GM23338 (cell line): ENCODE measurements at regions not wholly inside any gene's neighbourhood (a gene's known extent, or its start where the extent isn't known, plus 50 kb on each side); places are given as distances from the start of the nearest gene placed in this dataset.

Source experiments
- ATAC-seq: fragments of 200-7000 bp; cut with Tn5 transposase; 3 replicates; pipeline ENCODE4 v1.9.1; 2020
- DNase-seq: peaks from one replicate; pipeline ENCODE4 v3.0.0-alpha.2; 2015; ENCODE audit warnings: low spot score
- H2AFZ ChIP-seq: fragments of 200-600 bp; sonication (generic); 2 replicates; pipeline ENCODE4 v1.8.0; 2016; ENCODE audit warnings: antibody characterized with exemption, mild to moderate bottlenecking, moderate library complexity
- H3F3A ChIP-seq: fragments of 200-600 bp; sonication (generic); replicated peaks from 2 replicates; pipeline ENCODE4 v1.8.0; 2017; ENCODE audit warnings: antibody characterized with exemption, mixed run types, low read depth
- H3K27ac ChIP-seq: fragments of 200-600 bp; sonication (generic); 2 replicates; pipeline ENCODE4 v1.6.1; 2016; ENCODE audit warnings: low read depth
- H3K27me3 ChIP-seq: fragments of 200-600 bp; sonication (generic); 2 replicates; pipeline ENCODE4 v1.8.0; 2016; ENCODE audit warnings: mild to moderate bottlenecking, mixed run types, moderate library complexity; ENCODE audit not compliant: insufficient read depth
- H3K36me3 ChIP-seq: fragments of 200-600 bp; sonication (generic); 2 replicates; pipeline ENCODE4 v1.8.0; 2016; ENCODE audit warnings: mild to moderate bottlenecking; ENCODE audit not compliant: insufficient read depth
- H3K4me1 ChIP-seq: fragments of 200-600 bp; sonication (generic); 2 replicates; pipeline ENCODE4 v1.8.0; 2016; ENCODE audit warnings: mild to moderate bottlenecking, moderate library complexity; ENCODE audit not compliant: insufficient read depth
- H3K4me2 ChIP-seq: fragments of 200-600 bp; sonication (generic); 2 replicates; pipeline ENCODE4 v1.7.1; 2017; ENCODE audit warnings: mixed run types
- H3K4me3 ChIP-seq: fragments of 200-600 bp; sonication (generic); 2 replicates; pipeline ENCODE4 v1.6.1; 2016; ENCODE audit warnings: mixed run types
- H3K79me2 ChIP-seq: fragments of 200-600 bp; sonication (generic); replicated peaks from 2 replicates; pipeline ENCODE4 v1.8.0; 2017; ENCODE audit warnings: mild to moderate bottlenecking; ENCODE audit not compliant: insufficient read depth
- H3K9me2 ChIP-seq: fragments of 200-600 bp; sonication (generic); 2 replicates; pipeline ENCODE4 v1.8.0; 2017; ENCODE audit not compliant: insufficient read depth
- H4K20me1 ChIP-seq: fragments of 200-600 bp; sonication (generic); replicated peaks from 2 replicates; pipeline ENCODE4 v1.8.0; 2017; ENCODE audit warnings: mild to moderate bottlenecking; ENCODE audit not compliant: insufficient read depth
- H3K27ac Mint-ChIP-seq: 2 replicates; pipeline ENCODE4 v1.8.0; 2020; ENCODE audit warnings: inconsistent platforms, mild to moderate bottlenecking, moderate library complexity, mixed read lengths
- H3K27me3 Mint-ChIP-seq: 3 replicates; pipeline ENCODE4 v1.8.0; 2022; ENCODE audit warnings: low read depth, mild to moderate bottlenecking, moderate library complexity, mixed read lengths, inconsistent platforms; ENCODE audit not compliant: insufficient read depth, poor library complexity
- H3K36me3 Mint-ChIP-seq: 3 replicates; pipeline ENCODE4 v1.8.0; 2021; ENCODE audit warnings: low read depth, mild to moderate bottlenecking, inconsistent platforms, moderate library complexity, mixed read lengths
- H3K4me1 Mint-ChIP-seq: 3 replicates; pipeline ENCODE4 v1.8.0; 2020; ENCODE audit warnings: mild to moderate bottlenecking, inconsistent platforms, mixed read lengths
- H3K4me3 Mint-ChIP-seq: 3 replicates; pipeline ENCODE4 v1.8.0; 2021; ENCODE audit warnings: moderate library complexity, mild to moderate bottlenecking, inconsistent platforms, mixed read lengths
- H3K9me3 Mint-ChIP-seq: 3 replicates; pipeline ENCODE4 v1.8.0; 2020; ENCODE audit warnings: moderate library complexity, mild to moderate bottlenecking, inconsistent platforms, mixed read lengths
- CREB1 ChIP-seq: fragments of 250-450 bp; sonication (Bioruptor Pico); IDR thresholded peaks from 2 replicates; pipeline ENCODE4 v1.5.0; 2020; ENCODE audit warnings: low read depth, mild to moderate bottlenecking, moderate library complexity
- CTCF ChIP-seq, 2 experiments: fragments of 200-600 bp in 1 of 2; sonication (generic) in 1 of 2; conservative IDR thresholded peaks; 2 replicates each; pipeline versions ENCODE4 v1.5.1 to v1.6.1; 2016 to 2017; ENCODE audit warnings: antibody characterized with exemption in 2 of 2, low read depth in 2 of 2, mild to moderate bottlenecking in 2 of 2, moderate library complexity in 1 of 2
- EZH2 ChIP-seq: fragments of 200-600 bp; sonication (generic); IDR thresholded peaks from one replicate; pipeline ENCODE4 v1.8.0; 2017; ENCODE audit warnings: antibody characterized with exemption, mild to moderate bottlenecking, low read depth; ENCODE audit not compliant: unreplicated experiment
- EZH2phosphoT487 ChIP-seq: fragments of 200-600 bp; sonication (generic); IDR thresholded peaks from one replicate; pipeline ENCODE4 v1.8.1; 2018; ENCODE audit warnings: antibody characterized with exemption; ENCODE audit not compliant: unreplicated experiment
- JUNB ChIP-seq: IDR thresholded peaks from one replicate; pipeline ENCODE4 v1.6.1; 2016; ENCODE audit warnings: antibody characterized with exemption; ENCODE audit not compliant: unreplicated experiment
- NANOG ChIP-seq: IDR thresholded peaks from 2 replicates; pipeline ENCODE4 v1.6.1; 2016; ENCODE audit warnings: antibody characterized with exemption, borderline replicate concordance
- POLR2AphosphoS5 ChIP-seq: IDR thresholded peaks from 2 replicates; pipeline ENCODE4 v1.6.1; 2016; ENCODE audit warnings: antibody characterized with exemption, low read depth
- STAT1 ChIP-seq: IDR thresholded peaks from one replicate; pipeline ENCODE4 v1.6.1; 2016; ENCODE audit warnings: antibody characterized with exemption; ENCODE audit not compliant: unreplicated experiment
- ZNF114 ChIP-seq: fragments of 250-450 bp; sonication (Bioruptor Pico); IDR thresholded peaks from 2 replicates; pipeline ENCODE4 v1.5.0; 2020; ENCODE audit warnings: mild to moderate bottlenecking, moderate library complexity
- ZNF331 ChIP-seq: fragments of 250-450 bp; sonication (Bioruptor Pico); IDR thresholded peaks from 2 replicates; pipeline ENCODE4 v1.5.0; 2020; ENCODE audit warnings: low read depth, mild to moderate bottlenecking, moderate library complexity
- TF ChIP-seq, protein P1 (sequence below): fragments of 250-450 bp; sonication (Bioruptor Pico); IDR thresholded peaks from 2 replicates; pipeline ENCODE4 v1.5.0; 2020; ENCODE audit warnings: mild to moderate bottlenecking, moderate library complexity
- TF ChIP-seq, protein P2 (sequence below): IDR thresholded peaks from one replicate; pipeline ENCODE4 v1.6.1; 2018; ENCODE audit warnings: antibody characterized with exemption; ENCODE audit not compliant: unreplicated experiment
- TF ChIP-seq, protein P3 (sequence below): IDR thresholded peaks from 2 replicates; pipeline ENCODE4 v1.6.1; 2016; ENCODE audit warnings: antibody characterized with exemption

DNA sequence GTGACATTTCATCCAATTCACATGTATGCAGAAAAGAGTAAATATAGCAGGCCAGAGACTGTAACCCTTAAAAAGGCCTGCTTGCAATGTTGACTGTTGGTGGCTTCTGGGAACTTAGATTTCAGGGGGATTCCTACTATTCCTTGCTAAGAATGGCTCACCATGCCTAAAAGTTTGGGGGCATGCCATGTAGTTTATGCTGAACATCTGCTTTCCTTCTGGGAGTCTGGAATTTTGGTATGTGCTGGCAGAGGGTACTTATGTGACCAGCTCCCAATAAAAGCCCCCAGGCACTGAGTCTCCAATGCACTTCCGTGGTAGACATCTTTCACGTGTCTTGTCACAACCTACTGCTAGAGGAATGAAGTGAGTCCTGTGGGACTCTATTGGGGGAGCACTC lies 88.4 kb upstream of the PCDH8 start:
- no peaks in the 10 kb centered on the region for H3F3A ChIP-seq

More for the DNA sequence above, 88.4 kb upstream of the PCDH8 start:
- no peak overlapping the region for H3K27ac Mint-ChIP-seq
- H3K4me3 Mint-ChIP-seq, result no peak overlapping the region
- Histone ChIP-seq H3K4me1 (peaks cover 14% of the 10 kb centered on the region), H3K4me2 (no peak overlapping the region), H4K20me1 (no peaks in the 10 kb centered on the region), H3K79me2 (no peaks in the 10 kb centered on the region), H3K4me3 (no peak overlapping the region), H3K36me3 (no peaks in the 10 kb centered on the region), H3K9me2 (peaks cover 19% of the 10 kb centered on the region), H2AFZ (no peak overlapping the region), H3K27ac (no peak overlapping the region), H3K27me3 (no peaks in the 10 kb centered on the region)
- ATAC-seq (no peak), DNase-seq (no peak)
- TF ChIP-seq NANOG (no peak), ZNF331 (CRISPR knock-in tag) (no peak), STAT1 (no peak), EZH2 (no peak), CTCF (conservative IDR thresholded peaks at IDR 0.05; ENCODE audit: low read depth in 2 of 2) (no peak), POLR2AphosphoS5 (no peak), CREB1 (CRISPR knock-in tag) (no peak), JUNB (no peak), EZH2phosphoT487 (no peak), ZNF114 (no peak)
- TF ChIP-seq, protein P1, sequence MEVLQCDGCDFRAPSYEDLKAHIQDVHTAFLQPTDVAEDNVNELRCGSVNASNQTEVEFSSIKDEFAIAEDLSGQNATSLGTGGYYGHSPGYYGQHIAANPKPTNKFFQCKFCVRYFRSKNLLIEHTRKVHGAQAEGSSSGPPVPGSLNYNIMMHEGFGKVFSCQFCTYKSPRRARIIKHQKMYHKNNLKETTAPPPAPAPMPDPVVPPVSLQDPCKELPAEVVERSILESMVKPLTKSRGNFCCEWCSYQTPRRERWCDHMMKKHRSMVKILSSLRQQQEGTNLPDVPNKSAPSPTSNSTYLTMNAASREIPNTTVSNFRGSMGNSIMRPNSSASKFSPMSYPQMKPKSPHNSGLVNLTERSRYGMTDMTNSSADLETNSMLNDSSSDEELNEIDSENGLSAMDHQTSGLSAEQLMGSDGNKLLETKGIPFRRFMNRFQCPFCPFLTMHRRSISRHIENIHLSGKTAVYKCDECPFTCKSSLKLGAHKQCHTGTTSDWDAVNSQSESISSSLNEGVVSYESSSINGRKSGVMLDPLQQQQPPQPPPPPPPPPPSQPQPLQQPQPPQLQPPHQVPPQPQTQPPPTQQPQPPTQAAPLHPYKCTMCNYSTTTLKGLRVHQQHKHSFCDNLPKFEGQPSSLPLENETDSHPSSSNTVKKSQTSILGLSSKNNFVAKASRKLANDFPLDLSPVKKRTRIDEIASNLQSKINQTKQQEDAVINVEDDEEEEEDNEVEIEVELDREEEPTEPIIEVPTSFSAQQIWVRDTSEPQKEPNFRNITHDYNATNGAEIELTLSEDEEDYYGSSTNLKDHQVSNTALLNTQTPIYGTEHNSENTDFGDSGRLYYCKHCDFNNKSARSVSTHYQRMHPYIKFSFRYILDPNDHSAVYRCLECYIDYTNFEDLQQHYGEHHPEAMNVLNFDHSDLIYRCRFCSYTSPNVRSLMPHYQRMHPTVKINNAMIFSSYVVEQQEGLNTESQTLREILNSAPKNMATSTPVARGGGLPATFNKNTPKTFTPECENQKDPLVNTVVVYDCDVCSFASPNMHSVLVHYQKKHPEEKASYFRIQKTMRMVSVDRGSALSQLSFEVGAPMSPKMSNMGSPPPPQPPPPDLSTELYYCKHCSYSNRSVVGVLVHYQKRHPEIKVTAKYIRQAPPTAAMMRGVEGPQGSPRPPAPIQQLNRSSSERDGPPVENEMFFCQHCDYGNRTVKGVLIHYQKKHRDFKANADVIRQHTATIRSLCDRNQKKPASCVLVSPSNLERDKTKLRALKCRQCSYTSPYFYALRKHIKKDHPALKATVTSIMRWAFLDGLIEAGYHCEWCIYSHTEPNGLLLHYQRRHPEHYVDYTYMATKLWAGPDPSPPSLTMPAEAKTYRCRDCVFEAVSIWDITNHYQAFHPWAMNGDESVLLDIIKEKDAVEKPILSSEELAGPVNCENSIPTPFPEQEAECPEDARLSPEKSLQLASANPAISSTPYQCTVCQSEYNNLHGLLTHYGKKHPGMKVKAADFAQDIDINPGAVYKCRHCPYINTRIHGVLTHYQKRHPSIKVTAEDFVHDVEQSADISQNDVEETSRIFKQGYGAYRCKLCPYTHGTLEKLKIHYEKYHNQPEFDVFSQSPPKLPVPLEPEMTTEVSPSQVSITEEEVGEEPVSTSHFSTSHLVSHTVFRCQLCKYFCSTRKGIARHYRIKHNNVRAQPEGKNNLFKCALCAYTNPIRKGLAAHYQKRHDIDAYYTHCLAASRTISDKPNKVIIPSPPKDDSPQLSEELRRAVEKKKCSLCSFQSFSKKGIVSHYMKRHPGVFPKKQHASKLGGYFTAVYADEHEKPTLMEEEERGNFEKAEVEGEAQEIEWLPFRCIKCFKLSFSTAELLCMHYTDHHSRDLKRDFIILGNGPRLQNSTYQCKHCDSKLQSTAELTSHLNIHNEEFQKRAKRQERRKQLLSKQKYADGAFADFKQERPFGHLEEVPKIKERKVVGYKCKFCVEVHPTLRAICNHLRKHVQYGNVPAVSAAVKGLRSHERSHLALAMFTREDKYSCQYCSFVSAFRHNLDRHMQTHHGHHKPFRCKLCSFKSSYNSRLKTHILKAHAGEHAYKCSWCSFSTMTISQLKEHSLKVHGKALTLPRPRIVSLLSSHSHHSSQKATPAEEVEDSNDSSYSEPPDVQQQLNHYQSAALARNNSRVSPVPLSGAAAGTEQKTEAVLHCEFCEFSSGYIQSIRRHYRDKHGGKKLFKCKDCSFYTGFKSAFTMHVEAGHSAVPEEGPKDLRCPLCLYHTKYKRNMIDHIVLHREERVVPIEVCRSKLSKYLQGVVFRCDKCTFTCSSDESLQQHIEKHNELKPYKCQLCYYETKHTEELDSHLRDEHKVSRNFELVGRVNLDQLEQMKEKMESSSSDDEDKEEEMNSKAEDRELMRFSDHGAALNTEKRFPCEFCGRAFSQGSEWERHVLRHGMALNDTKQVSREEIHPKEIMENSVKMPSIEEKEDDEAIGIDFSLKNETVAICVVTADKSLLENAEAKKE (CRISPR knock-in tag), result no peak
- TF ChIP-seq, protein P2, sequence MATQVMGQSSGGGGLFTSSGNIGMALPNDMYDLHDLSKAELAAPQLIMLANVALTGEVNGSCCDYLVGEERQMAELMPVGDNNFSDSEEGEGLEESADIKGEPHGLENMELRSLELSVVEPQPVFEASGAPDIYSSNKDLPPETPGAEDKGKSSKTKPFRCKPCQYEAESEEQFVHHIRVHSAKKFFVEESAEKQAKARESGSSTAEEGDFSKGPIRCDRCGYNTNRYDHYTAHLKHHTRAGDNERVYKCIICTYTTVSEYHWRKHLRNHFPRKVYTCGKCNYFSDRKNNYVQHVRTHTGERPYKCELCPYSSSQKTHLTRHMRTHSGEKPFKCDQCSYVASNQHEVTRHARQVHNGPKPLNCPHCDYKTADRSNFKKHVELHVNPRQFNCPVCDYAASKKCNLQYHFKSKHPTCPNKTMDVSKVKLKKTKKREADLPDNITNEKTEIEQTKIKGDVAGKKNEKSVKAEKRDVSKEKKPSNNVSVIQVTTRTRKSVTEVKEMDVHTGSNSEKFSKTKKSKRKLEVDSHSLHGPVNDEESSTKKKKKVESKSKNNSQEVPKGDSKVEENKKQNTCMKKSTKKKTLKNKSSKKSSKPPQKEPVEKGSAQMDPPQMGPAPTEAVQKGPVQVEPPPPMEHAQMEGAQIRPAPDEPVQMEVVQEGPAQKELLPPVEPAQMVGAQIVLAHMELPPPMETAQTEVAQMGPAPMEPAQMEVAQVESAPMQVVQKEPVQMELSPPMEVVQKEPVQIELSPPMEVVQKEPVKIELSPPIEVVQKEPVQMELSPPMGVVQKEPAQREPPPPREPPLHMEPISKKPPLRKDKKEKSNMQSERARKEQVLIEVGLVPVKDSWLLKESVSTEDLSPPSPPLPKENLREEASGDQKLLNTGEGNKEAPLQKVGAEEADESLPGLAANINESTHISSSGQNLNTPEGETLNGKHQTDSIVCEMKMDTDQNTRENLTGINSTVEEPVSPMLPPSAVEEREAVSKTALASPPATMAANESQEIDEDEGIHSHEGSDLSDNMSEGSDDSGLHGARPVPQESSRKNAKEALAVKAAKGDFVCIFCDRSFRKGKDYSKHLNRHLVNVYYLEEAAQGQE, result no peak
- TF ChIP-seq, protein P3, sequence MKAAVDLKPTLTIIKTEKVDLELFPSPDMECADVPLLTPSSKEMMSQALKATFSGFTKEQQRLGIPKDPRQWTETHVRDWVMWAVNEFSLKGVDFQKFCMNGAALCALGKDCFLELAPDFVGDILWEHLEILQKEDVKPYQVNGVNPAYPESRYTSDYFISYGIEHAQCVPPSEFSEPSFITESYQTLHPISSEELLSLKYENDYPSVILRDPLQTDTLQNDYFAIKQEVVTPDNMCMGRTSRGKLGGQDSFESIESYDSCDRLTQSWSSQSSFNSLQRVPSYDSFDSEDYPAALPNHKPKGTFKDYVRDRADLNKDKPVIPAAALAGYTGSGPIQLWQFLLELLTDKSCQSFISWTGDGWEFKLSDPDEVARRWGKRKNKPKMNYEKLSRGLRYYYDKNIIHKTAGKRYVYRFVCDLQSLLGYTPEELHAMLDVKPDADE, result no peak
- H3K27me3 Mint-ChIP-seq, result peaks cover 10% of the 10 kb centered on the region
- peaks cover 28% of the 10 kb centered on the region for H3K4me1 Mint-ChIP-seq
- H3K36me3 Mint-ChIP-seq, result no peaks in the 10 kb centered on the region
- H3K9me3 Mint-ChIP-seq, result no peaks in the 10 kb centered on the region
